NCI-H2081 (cell line): ENCODE measurements at regions not wholly inside any gene's neighbourhood (a gene's known extent, or its start where the extent isn't known, plus 50 kb on each side); places are given as distances from the start of the nearest gene placed in this dataset.
"Not testable (repeated sequence)": the region's sequence is repeated elsewhere in the genome, so short reads cannot be mapped to it uniquely, and the experiment has no call there.

Source experiments
- DNase-seq, 2 experiments: peaks; one replicate each; lab custom pipeline; 2025; lab: John Stamatoyannopoulos, UW

DNA sequence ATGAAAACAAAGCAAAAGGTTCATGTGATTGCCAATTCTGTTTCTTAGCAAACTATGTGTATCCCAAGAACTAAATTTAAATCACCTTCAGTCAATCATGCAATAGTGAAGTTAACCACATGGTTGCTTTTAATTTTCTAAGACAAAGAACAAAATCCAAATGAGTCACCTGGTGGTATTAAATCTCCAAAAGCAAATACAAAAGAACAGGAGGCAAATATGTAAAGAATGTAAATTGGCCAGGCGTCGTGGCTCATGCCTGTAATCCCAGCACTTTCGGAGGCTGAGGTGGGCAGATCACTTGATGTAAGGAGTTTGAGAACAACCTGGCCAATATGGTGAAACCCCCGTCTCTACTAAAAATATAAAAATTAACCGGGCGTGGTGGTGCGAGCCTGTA, 54.2 kb upstream of the PIK3R4 start:
- DNase-seq = no peak

- no peak for DNase-seq
Observed at GRCh38 chr3:130801473-130801872, 54.8 kb upstream of the PIK3R4 start.

DNA sequence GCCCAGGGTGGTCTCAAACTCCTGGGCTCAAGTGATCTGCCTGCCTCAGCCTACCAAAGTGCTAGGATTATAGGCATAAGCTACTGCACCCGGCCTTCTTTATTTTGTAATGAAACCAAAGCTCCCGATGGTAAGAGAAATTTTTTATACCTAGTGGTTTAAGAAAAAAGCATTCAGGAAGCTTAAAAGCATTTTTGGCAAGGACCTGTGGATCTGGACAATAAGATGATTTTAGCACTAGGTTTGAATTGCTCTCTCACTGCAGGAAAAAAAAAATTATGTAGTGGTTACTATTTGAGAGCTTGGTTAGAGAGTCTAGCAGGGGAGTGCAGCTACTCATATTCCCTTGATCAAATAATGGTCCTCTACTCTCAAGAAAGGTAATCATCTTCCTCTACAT, 64.9 kb upstream of the PIK3R4 start:
- DNase-seq = peak; percentile 18 to 73

- DNase-seq = no peak
Observed at GRCh38 chr3:130814691-130815472, 68.3 kb upstream of the PIK3R4 start.

GRCh38 chr3:130816561-130817445, 70.2 kb upstream of the PIK3R4 start:
- DNase-seq = no peak

GRCh38 chr3:130818066-130818465, 71.4 kb upstream of the PIK3R4 start:
- not testable (repeated sequence) for DNase-seq

GRCh38 chr3:130820976-130821375, 72.9 kb upstream of the ATP2C1 start:
- DNase-seq = no peak

DNA sequence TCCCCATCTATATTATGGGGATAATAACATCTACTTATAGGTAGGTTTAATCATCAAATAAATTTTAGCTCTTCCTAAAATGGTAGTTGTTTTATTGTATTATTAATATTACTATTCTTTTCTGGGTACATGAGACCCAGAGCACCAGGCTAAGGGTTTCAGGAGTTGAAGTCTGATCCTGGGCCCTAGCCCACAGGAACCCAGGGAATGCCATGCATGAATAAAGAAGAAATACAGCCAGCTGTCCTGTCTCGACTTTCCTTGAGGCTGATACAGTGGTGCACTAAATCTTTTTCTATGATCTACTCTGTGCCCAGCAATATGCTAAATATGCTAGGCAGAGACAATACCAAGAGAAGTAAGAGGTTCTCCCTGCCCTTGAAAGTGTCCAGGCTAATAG, 72.1 kb upstream of the ATP2C1 start:
- DNase-seq = no peak

DNA sequence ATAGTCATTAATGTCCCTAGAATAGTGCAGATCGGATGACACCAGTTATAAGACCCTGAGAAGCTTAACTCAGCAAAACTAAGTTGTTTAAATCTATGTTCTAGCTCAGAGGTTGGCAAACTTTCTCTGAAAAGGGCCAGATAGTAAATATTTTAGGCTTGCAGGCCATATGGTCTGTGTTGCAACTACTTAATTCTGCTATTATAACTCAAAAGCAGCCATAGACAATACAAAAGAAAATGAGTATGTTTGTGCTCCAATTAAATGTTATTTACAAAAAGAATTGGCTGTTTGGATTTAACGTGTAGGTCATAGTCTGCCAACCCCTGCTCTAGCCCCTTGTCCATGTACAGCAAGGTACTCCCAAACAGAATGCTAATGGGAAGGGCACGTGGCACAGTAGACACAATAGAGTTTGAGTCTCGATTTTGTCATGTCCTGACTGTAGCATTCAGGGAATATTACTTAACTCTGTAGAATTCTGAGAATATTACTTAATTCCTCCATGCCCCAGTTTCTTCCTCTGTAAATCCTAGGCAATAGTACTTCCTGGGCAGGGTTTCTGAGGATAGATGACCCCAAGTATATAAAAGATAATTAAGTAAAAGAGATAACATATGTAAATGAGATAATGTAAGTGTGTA, 70.5 kb upstream of the ATP2C1 start:
- no peak for DNase-seq

DNA sequence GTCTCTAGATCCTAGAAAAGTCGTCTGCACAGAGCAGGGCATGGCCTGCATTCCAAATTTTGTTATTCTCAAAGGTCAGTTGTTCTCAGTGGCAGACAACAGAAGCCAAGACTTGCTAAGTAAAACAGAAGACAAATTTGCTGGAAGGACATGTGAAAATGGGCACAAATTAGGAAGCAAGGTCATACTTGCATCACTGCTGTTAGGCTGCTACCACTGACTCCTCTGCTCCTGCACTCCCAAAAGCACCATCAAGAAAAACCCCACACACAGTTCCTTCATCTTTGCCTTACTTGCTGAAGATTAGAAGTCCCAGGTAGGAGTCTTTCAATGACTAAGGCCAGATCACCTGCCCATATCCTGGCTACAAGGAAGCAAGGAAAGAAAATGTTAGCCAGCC, 69.9 kb upstream of the ATP2C1 start:
- no peak for DNase-seq

- no peak for DNase-seq
Observed at GRCh38 chr3:130825762-130826299, 68.1 kb upstream of the ATP2C1 start.

DNA sequence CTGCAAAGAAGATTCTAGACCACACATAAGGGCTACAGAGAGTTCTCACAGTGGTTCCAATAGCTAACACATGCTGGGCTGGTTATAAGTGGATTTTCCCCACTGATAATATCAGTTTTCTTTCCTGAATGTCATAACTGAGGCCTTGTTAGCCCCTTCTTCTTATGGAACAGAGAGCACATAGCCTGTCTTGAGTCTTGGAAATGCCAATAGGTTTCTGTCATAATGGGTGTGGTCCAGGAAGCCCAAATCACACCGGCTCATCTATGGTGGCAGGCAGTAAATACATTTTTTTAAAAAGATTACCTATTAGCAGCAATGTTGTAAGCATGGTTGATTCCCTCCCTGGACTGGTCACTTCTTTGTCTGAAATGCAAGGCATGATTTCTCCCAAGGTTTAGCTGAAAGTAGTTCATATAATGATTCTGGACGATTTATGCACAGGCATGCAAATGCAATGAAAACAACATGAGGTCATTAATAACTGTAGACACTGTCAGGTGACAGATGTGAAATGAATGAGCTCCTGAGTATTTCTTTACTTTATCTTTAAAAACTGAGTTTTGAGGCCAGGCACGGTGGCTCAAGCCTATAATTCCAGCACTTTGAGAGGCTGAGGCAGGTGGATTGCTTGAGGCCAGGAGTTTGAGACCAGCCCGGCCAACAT, 67.2 kb upstream of the ATP2C1 start:
- no peak for DNase-seq

- DNase-seq = no peak
Observed at GRCh38 chr3:130827486-130827885, 66.4 kb upstream of the ATP2C1 start.

GRCh38 chr3:130828948-130829947, 64.6 kb upstream of the ATP2C1 start:
- no peak for DNase-seq

DNA sequence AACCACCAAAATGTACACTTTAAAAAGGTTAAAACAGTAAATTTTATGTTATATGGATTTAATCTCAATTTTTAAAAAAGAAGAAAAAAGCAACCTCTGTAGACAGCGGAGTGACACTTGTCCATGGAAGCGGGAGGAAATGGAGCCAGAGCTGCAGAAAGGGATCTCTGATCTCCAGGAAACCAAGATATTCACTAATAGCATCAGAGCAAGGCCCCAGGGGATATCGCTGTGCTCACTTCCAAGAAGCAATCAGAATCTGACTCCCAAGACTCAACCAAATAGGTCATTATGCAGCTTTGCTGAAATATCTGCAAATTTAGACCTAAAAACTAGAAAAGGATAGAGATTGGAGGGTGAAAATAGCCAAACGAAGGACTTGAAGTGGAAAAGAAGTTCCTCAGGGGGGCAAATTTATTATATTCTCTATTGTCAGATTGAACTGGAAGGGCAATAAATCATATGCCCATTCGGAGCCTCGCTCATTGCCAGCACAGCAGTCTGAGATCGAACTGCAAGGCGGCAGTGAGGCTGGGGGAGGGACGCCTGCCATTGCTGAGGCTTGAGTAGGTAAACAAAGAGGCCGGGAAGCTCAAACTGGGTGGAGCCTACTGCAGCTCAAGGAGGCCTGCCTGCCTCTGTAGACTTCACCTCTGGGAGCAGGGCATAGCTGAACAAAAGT, 62.0 kb upstream of the ATP2C1 start:
- DNase-seq = no peak

GRCh38 chr3:130832401-130832746, 61.5 kb upstream of the ATP2C1 start:
- DNase-seq = not testable (repeated sequence)

GRCh38 chr3:130834476-130834875, 59.4 kb upstream of the ATP2C1 start:
- DNase-seq = no peak

- DNase-seq = no peak
Observed at GRCh38 chr3:130835483-130835882, 58.4 kb upstream of the ATP2C1 start.

- DNase-seq = no peak
Observed at GRCh38 chr3:130838898-130839600, 54.8 kb upstream of the ATP2C1 start.
